GM12872 (cell line): ENCODE measurements at regions not wholly inside any gene's neighbourhood (a gene's known extent, or its start where the extent isn't known, plus 50 kb on each side); places are given as distances from the start of the nearest gene placed in this dataset.

Experiments
- CTCF ChIP-seq: IDR thresholded peaks from 3 replicates; pipeline ENCODE4 v1.5.1; 2011; ENCODE audit warnings: low read depth, mild to moderate bottlenecking, low read length, moderate library complexity; ENCODE audit not compliant: insufficient read depth

- TF ChIP-seq CTCF, result no peak
Measured at GRCh38 chr2:160700021-160700814, 206.6 kb upstream of the RBMS1 start.

DNA sequence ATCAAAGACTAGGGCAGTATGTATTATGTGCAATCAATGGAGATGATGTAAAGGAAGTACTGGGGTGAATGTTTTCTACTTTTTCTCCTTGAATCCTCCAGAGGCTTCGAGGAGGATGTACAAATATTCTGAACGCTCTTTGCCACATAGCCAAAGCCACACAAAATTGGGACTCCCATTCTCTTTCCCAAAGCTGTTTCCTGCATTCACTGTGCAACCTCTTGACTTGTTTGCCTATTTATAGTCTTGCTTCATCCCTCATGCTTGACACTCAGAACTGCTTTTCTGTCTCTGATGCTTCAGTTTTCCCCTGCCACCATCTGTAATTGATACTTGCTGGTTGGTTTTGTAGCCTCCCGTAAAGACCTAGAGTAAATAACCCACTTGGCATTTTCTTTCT is 208.2 kb upstream of the RBMS1 start:
- TF ChIP-seq CTCF, result no peak

DNA sequence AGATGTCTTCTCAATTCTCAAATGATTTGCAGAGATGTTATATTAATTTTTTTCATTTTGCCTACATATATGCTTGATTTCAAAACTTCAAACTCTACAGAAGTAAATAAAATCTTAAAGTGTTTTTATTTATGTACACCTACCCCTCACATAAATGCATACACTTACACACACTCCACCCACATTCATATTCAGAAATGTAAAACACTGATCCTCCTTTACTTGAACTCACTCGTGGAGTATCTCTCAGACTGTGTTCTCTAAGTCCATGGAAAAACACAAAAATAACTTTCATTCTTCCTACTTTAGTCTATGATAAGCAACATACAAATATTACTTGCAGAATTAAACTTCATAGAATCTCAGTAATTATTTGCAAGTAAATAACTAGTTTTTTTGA is 209.1 kb upstream of the RBMS1 start:
- TF ChIP-seq CTCF, result no peak

- no peak for TF ChIP-seq CTCF
Measured at GRCh38 chr2:160703648-160704585, 210.3 kb upstream of the RBMS1 start.

DNA sequence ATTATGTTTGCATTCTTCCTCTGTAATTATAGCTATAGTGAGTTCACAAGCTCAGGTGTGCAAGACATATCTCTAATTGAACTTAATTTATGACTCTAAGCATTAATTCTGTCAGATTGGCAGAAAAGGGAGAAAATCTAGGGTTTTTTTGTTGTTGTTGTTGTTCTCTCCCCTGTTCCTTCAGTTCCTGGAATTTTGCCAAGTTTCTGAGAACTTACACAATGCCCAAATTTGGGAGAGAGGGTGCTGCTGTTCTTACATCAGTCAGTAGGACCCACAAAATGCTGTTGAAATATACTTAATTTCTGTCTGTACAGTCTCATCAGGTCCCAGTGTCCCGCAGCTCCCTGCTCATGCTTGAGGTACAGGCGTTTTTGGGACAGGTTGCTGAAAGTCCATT is 221.8 kb upstream of the RBMS1 start:
- no peak for TF ChIP-seq CTCF

- no peak for TF ChIP-seq CTCF
Measured at GRCh38 chr2:160719116-160719515, 225.5 kb upstream of the RBMS1 start.

DNA sequence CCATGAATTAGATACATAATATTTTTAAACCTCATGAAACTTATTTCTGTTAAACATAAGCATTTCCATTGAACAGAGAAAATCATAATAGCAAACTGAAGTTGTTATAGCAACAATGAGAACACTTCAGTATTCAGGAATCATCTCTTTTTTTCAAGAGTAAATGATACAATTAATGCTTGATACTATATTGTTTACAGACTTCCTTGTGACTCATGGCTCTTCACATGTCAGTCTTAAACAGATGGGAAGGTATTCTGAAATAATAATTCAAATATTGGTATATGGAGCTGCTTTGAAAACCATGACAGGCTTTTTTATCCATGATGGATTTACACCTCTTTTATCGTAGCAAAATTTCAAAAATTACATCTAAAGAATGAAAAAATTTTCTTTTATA is 226.5 kb upstream of the RBMS1 start:
- no peak for TF ChIP-seq CTCF
